ENCODE measurements at regions not wholly inside any gene's neighbourhood (a gene's known extent, or its start where the extent isn't known, plus 50 kb on each side); places are given as distances from the start of the nearest gene placed in this dataset.

DNA sequence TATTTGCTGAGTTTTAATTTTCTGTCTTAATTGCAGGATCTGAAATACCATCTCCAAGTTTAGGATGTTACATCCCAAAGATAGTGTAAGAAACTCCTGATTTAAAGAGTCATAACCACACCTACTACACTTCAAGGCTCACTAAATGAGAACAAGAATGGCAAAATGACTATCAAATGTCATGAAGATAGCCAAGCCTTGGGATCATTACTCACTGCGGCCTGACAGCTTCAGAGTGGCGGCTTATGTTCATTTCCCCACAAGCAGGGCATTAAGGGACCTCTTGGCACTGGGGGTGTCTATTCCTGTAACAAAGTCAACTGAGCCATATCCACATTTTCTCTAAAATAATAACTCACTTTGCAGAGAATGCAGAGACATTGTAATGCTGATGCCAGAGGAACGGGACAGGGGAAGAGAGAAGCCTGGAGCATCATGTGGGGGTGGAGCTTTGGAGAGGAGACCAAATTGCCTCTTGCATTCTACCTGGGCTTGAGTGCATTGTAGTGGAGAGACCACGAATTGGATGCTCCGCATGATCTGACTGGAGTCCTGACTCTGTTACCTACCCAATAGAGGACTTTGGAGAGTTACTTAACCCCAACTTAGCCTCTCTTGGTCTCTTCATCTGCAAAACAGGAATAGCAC lies 219.2 kb downstream of the OPA1 start:
- H3K4ac ChIP-seq (replicated peaks; ENCODE audit: insufficient read length, low read depth, low read length), result peak overlapping the region; percentile 88
- no peaks in the 10 kb centered on the region for H4K20me1 ChIP-seq (replicated peaks in 1 of 2; ENCODE audit: control insufficient read depth in 1 of 2, insufficient read depth in 2 of 2, low read length in 2 of 2)
- H2BK20ac ChIP-seq (ENCODE audit: low read length), result peak overlapping the region; percentile 69
- H4K5ac ChIP-seq (ENCODE audit: insufficient read length, low read depth, low read length), result peak overlapping the region; percentile 73
- H3K27ac ChIP-seq (ENCODE audit: low read depth, low read length), result peak overlapping the region; percentile 79
- H2BK120ac ChIP-seq (replicated peaks; ENCODE audit: low read depth, low read length), result peak overlapping the region; percentile 97
- POLR2A ChIA-PET (ENCODE audit: partially characterized antibody), result interaction anchor here (0.8 to 1.8 kb wide), 11 partner anchors 8 to 330 kb away, joined by 3 to 10 read pairs (median 4); no protein-coding TSS in a partner anchor
- H3K4me2 ChIP-seq (ENCODE audit: insufficient read depth in 1 of 2, low read depth in 2 of 2, low read length in 2 of 2), result peak overlapping the region; percentile 65 to 68
- no peaks in the 10 kb centered on the region for H3K23me2 ChIP-seq (ENCODE audit: low read depth, low read length)
- peak overlapping the region; percentile 73 for H3K18ac ChIP-seq (ENCODE audit: extremely low read depth, low read length)
- no peak overlapping the region for H2AFZ ChIP-seq (ENCODE audit: low read length)
- peak overlapping the region; percentile 69 for H2BK12ac ChIP-seq (ENCODE audit: low read depth, low read length)
- no peaks in the 10 kb centered on the region for H3K9me3 ChIP-seq (ENCODE audit: insufficient read depth in 2 of 2, low read depth in 1 of 2, low read length in 1 of 2)
- peak overlapping the region; percentile 86 for H2AK5ac ChIP-seq (ENCODE audit: low read depth, low read length)
- FAIRE-seq, result no peak
- H3K56ac ChIP-seq (replicated peaks; ENCODE audit: insufficient read length, low read depth, low read length), result peak overlapping the region; percentile 7
- no peak overlapping the region for H2BK15ac ChIP-seq (ENCODE audit: low read length)
- no peak overlapping the region for H3K23ac ChIP-seq (ENCODE audit: insufficient read length)
- no peaks in the 10 kb centered on the region for H3K79me1 ChIP-seq (ENCODE audit: low read depth, low read length)
- WGBS, 2 experiments (ENCODE audit: extremely low coverage in 1 of 2, insufficient coverage in 1 of 2, insufficient read length in 1 of 2, insufficient replicate concordance in 2 of 2, low coverage in 1 of 2, low lambda C conversion rate in 2 of 2, missing lambda C conversion rate in 1 of 2), result 36% methylated on average over 5 of the region's 5 CpGs; no CpG with 5 or more reads in 1 of the 2 experiments
- peak overlapping the region in 1 of 4 experiments; percentile 44; a peak in 2 of 7 replicates for H3K9ac ChIP-seq (replicated peaks in 1 of 4; ENCODE audit: extremely low read depth in 1 of 4, low read depth in 3 of 4, low read length in 3 of 4)
- H3K79me2 ChIP-seq (ENCODE audit: control insufficient read depth in 1 of 2, insufficient read depth in 2 of 2, low read length in 2 of 2), result no peaks in the 10 kb centered on the region
- no peak for DNase-seq (ENCODE audit: low read depth in 1 of 2, low spot score in 2 of 2)
- peak overlapping the region in 2 of 4 experiments; percentile 5 to 46; a peak in 3 of 8 replicates for H3K4me3 ChIP-seq (ENCODE audit: extremely low read depth in 1 of 4, insufficient read depth in 2 of 4, low read depth in 3 of 4, low read length in 4 of 4)
- peak overlapping the region; percentile 94; the same call in 1 of the 2 replicates for H2BK5ac ChIP-seq (ENCODE audit: low read depth, low read length)
- no peaks in the 10 kb centered on the region for H3K36me3 ChIP-seq (ENCODE audit: control insufficient read depth in 2 of 4, insufficient read depth in 4 of 4, low read length in 3 of 4)
- H3K14ac ChIP-seq (ENCODE audit: insufficient read length), result no peak overlapping the region
- CTCF ChIA-PET (ENCODE audit: partially characterized antibody), result interaction anchor here (1.2 to 1.5 kb wide), 4 partner anchors 22 to 30 kb away, joined by 3 to 5 read pairs (median 3); no protein-coding TSS in a partner anchor
- peak overlapping the region; percentile 95 for H4K91ac ChIP-seq (replicated peaks; ENCODE audit: insufficient read length, low read length)
- H3K4me1 ChIP-seq (replicated peaks in 1 of 4; ENCODE audit: control insufficient read depth in 3 of 4, insufficient read depth in 4 of 4, low read length in 3 of 4), result peaks cover 48 to 63% (median 56%) of the 10 kb centered on the region in 4 experiments
- no peak overlapping the region for H4K8ac ChIP-seq (ENCODE audit: extremely low read depth, insufficient read depth, low read length)
- no peaks in the 10 kb centered on the region for H3K27me3 ChIP-seq (replicated peaks in 1 of 4; ENCODE audit: control insufficient read depth in 3 of 4, extremely low read depth in 1 of 4, insufficient read depth in 3 of 4, low read length in 3 of 4)
- TF ChIP-seq GTF2F1 (IDR thresholded peaks at IDR 0.05; ENCODE audit: borderline replicate concordance, low read depth, low read length) (no peak), EGR1 (IDR thresholded peaks at IDR 0.05; ENCODE audit: borderline replicate concordance, low read depth, low read length) (no peak), CBX8 (IDR thresholded peaks at IDR 0.05; ENCODE audit: borderline replicate concordance, low read depth, low read length) (no peak), RAD21 (IDR thresholded peaks at IDR 0.05 in 1 of 2, conservative IDR thresholded peaks at IDR 0.05 in 1 of 2; ENCODE audit: low read depth in 2 of 2, low read length in 2 of 2) (no peak), POLR2AphosphoS5 (IDR thresholded peaks at IDR 0.05; ENCODE audit: low read depth, low read length) (no peak), HDAC6 (IDR thresholded peaks at IDR 0.05; ENCODE audit: low read depth, low read length) (no peak), SRF (IDR thresholded peaks at IDR 0.05; ENCODE audit: low read depth, low read length) (no peak), FOSL1 (IDR thresholded peaks at IDR 0.05; ENCODE audit: insufficient read depth, low read depth, low read length) (no peak), RBBP5 (IDR thresholded peaks at IDR 0.05; ENCODE audit: borderline replicate concordance, low read depth, low read length) (no peak), EP300 (IDR thresholded peaks at IDR 0.05; ENCODE audit: borderline replicate concordance in 1 of 2, low read depth in 2 of 2, low read length in 2 of 2) (no peak), SIRT6 (IDR thresholded peaks at IDR 0.05; ENCODE audit: low read length) (no peak), KDM5A (IDR thresholded peaks at IDR 0.05; ENCODE audit: low read length) (no peak)

Data from H1 (cell line).